ENCODE measurements at regions not wholly inside any gene's neighbourhood (a gene's known extent, or its start where the extent isn't known, plus 50 kb on each side); places are given as distances from the start of the nearest gene placed in this dataset.

GRCh38 chr18:21991886-21992285 is 177.5 kb upstream of the GATA6 start:
- H2AFZ ChIP-seq (ENCODE audit: low read depth, low read length), result no peak overlapping the region
- Mint-ChIP-seq H3K36me3 (ENCODE audit: low read depth, unreplicated experiment) (no peaks in the 10 kb centered on the region), H3K4me3 (ENCODE audit: unreplicated experiment) (no peak overlapping the region), H3K27me3 (ENCODE audit: low read depth, unreplicated experiment) (peaks cover 1% of the 10 kb centered on the region), H3K4me1 (ENCODE audit: low read depth, unreplicated experiment) (peaks cover 19% of the 10 kb centered on the region), H3K27ac (ENCODE audit: unreplicated experiment) (no peak overlapping the region), H3K9me3 (ENCODE audit: unreplicated experiment) (peaks cover 2% of the 10 kb centered on the region)
- no peak overlapping the region for H3K9ac ChIP-seq (ENCODE audit: low read length)
- H3K27ac ChIP-seq (ENCODE audit: low read depth, low read length), result no peak overlapping the region
- DNase-seq (ENCODE audit: low read depth) (no peak), FAIRE-seq (no peak)
- no peak overlapping the region for H3K4me2 ChIP-seq (ENCODE audit: low read length)
- H3K4me1 ChIP-seq (ENCODE audit: insufficient read depth, low read length), result peaks cover 2% of the 10 kb centered on the region
- TF ChIP-seq EZH2 (IDR thresholded peaks at IDR 0.05; ENCODE audit: insufficient read depth, low read length), result no peak
- TF ChIP-seq CTCF (IDR thresholded peaks at IDR 0.05; ENCODE audit: insufficient read depth, low read depth, low read length), result no peak
- H3K36me3 ChIP-seq (ENCODE audit: insufficient read depth, low read length), result no peaks in the 10 kb centered on the region
- H3K27me3 ChIP-seq (ENCODE audit: insufficient read depth, low read length), result no peaks in the 10 kb centered on the region
- H3K4me3 ChIP-seq (ENCODE audit: insufficient read depth, low read depth, low read length), result no peak overlapping the region
- H4K20me1 ChIP-seq (ENCODE audit: insufficient read depth, low read length), result no peaks in the 10 kb centered on the region
- H3K9me3 ChIP-seq (ENCODE audit: insufficient read depth, low read depth, low read length), result no peaks in the 10 kb centered on the region
- no peaks in the 10 kb centered on the region for H3K79me2 ChIP-seq (ENCODE audit: insufficient read depth, low read length)

- H4K20me1 ChIP-seq (ENCODE audit: insufficient read depth, low read length), result no peaks in the 10 kb centered on the region
- DNase-seq (ENCODE audit: low read depth) (peak; percentile 59), FAIRE-seq (no peak)
- H3K27ac Mint-ChIP-seq (ENCODE audit: unreplicated experiment), result no peak overlapping the region
- no peaks in the 10 kb centered on the region for H3K4me1 ChIP-seq (ENCODE audit: insufficient read depth, low read length)
- H3K36me3 Mint-ChIP-seq (ENCODE audit: low read depth, unreplicated experiment), result no peaks in the 10 kb centered on the region
- peaks cover 2% of the 10 kb centered on the region for H3K9me3 Mint-ChIP-seq (ENCODE audit: unreplicated experiment)
- H3K79me2 ChIP-seq (ENCODE audit: insufficient read depth, low read length), result no peaks in the 10 kb centered on the region
- no peaks in the 10 kb centered on the region for H3K36me3 ChIP-seq (ENCODE audit: insufficient read depth, low read length)
- H3K27me3 ChIP-seq (ENCODE audit: insufficient read depth, low read length), result no peaks in the 10 kb centered on the region
- peaks cover 11% of the 10 kb centered on the region for H3K4me1 Mint-ChIP-seq (ENCODE audit: low read depth, unreplicated experiment)
- TF ChIP-seq EZH2 (IDR thresholded peaks at IDR 0.05; ENCODE audit: insufficient read depth, low read length) (no peak), CTCF (IDR thresholded peaks at IDR 0.05; ENCODE audit: insufficient read depth, low read depth, low read length) (no peak)
- H3K27me3 Mint-ChIP-seq (ENCODE audit: low read depth, unreplicated experiment), result no peaks in the 10 kb centered on the region
- no peak overlapping the region for H3K27ac ChIP-seq (ENCODE audit: low read depth, low read length)
- H2AFZ ChIP-seq (ENCODE audit: low read depth, low read length), result no peak overlapping the region
- H3K4me3 Mint-ChIP-seq (ENCODE audit: unreplicated experiment), result no peak overlapping the region
- H3K9ac ChIP-seq (ENCODE audit: low read length), result no peak overlapping the region
- H3K4me3 ChIP-seq (ENCODE audit: insufficient read depth, low read depth, low read length), result no peak overlapping the region
- H3K4me2 ChIP-seq (ENCODE audit: low read length), result no peak overlapping the region
- H3K9me3 ChIP-seq (ENCODE audit: insufficient read depth, low read depth, low read length), result no peaks in the 10 kb centered on the region
These were observed 173.0 kb upstream of the GATA6 start for GRCh38 chr18:21996351-21996826.

GRCh38 chr18:21997207-21998143 is 171.9 kb upstream of the GATA6 start:
- H3K9me3 Mint-ChIP-seq (ENCODE audit: unreplicated experiment), result peaks cover 2% of the 10 kb centered on the region
- no peak overlapping the region for H2AFZ ChIP-seq (ENCODE audit: low read depth, low read length)

More at GRCh38 chr18:21997207-21998143, 171.9 kb upstream of the GATA6 start:
- Histone ChIP-seq H3K9ac (ENCODE audit: low read length) (no peak overlapping the region), H3K9me3 (ENCODE audit: insufficient read depth, low read depth, low read length) (no peaks in the 10 kb centered on the region), H3K27me3 (ENCODE audit: insufficient read depth, low read length) (no peaks in the 10 kb centered on the region), H3K4me3 (ENCODE audit: insufficient read depth, low read depth, low read length) (no peak overlapping the region), H3K4me1 (ENCODE audit: insufficient read depth, low read length) (no peaks in the 10 kb centered on the region), H3K4me2 (ENCODE audit: low read length) (no peak overlapping the region), H4K20me1 (ENCODE audit: insufficient read depth, low read length) (no peaks in the 10 kb centered on the region), H3K27ac (ENCODE audit: low read depth, low read length) (no peak overlapping the region), H3K36me3 (ENCODE audit: insufficient read depth, low read length) (no peaks in the 10 kb centered on the region), H3K79me2 (ENCODE audit: insufficient read depth, low read length) (no peaks in the 10 kb centered on the region)
- H3K4me3 Mint-ChIP-seq (ENCODE audit: unreplicated experiment), result no peak overlapping the region
- no peak overlapping the region for H3K27ac Mint-ChIP-seq (ENCODE audit: unreplicated experiment)
- H3K27me3 Mint-ChIP-seq (ENCODE audit: low read depth, unreplicated experiment), result no peaks in the 10 kb centered on the region
- DNase-seq (ENCODE audit: low read depth), result peak; percentile 34
- H3K36me3 Mint-ChIP-seq (ENCODE audit: low read depth, unreplicated experiment), result no peaks in the 10 kb centered on the region
- H3K4me1 Mint-ChIP-seq (ENCODE audit: low read depth, unreplicated experiment), result peaks cover under 1% of the 10 kb centered on the region
- TF ChIP-seq CTCF (IDR thresholded peaks at IDR 0.05; ENCODE audit: insufficient read depth, low read depth, low read length) (peak; percentile 87), EZH2 (IDR thresholded peaks at IDR 0.05; ENCODE audit: insufficient read depth, low read length) (no peak)
- FAIRE-seq, result peak; percentile 80

Measured in astrocyte (in vitro differentiated cells and primary cell).